Activated CD4-positive, alpha-beta memory T cell treated with anti-CD3 and anti-CD28 coated beads for 36 hours (primary cell): ENCODE measurements at regions not wholly inside any gene's neighbourhood (a gene's known extent, or its start where the extent isn't known, plus 50 kb on each side); places are given as distances from the start of the nearest gene placed in this dataset.
"Not testable (repeated sequence)": the region's sequence is repeated elsewhere in the genome, so short reads cannot be mapped to it uniquely, and the experiment has no call there.

Source experiments
- CTCF ChIA-PET: fragments of 350-600 bp; sonication (Branson Sonifier 250); formaldehyde crosslinking; loops from one replicate; lab custom pipeline; 2021; ENCODE audit warnings: antibody characterized with exemption, inconsistent platforms; lab: Charles Lee
- POLR2A ChIA-PET: fragments of 350-600 bp; sonication (Branson Sonifier 250); formaldehyde crosslinking; loops from one replicate; lab custom pipeline; 2021; ENCODE audit warnings: antibody characterized with exemption; lab: Charles Lee
- DNase-seq: peaks from one replicate; pipeline ENCODE4 v3.0.0-alpha.2; 2020
- H3K27ac Mint-ChIP-seq: one replicate; pipeline ENCODE4 v1.8.0; 2021; ENCODE audit warnings: mixed read lengths
- H3K27me3 Mint-ChIP-seq: one replicate; pipeline ENCODE4 v1.8.0; 2021; ENCODE audit warnings: mixed read lengths
- H3K36me3 Mint-ChIP-seq: one replicate; pipeline ENCODE4 v1.8.0; 2021; ENCODE audit warnings: mixed read lengths
- H3K4me1 Mint-ChIP-seq: one replicate; pipeline ENCODE4 v1.8.0; 2021; ENCODE audit warnings: low read depth, mixed read lengths
- H3K4me3 Mint-ChIP-seq: one replicate; pipeline ENCODE4 v1.8.0; 2021; ENCODE audit warnings: mild to moderate bottlenecking, mixed read lengths
- H3K9me3 Mint-ChIP-seq: one replicate; pipeline ENCODE4 v1.8.0; 2021; ENCODE audit warnings: mixed read lengths
- intact Hi-C: fragments of 100-400 bp; cut with micrococcal nuclease; formaldehyde crosslinking; loops from one replicate; pipeline ENCODE4 v1.15.1; 2023

- POLR2A ChIA-PET, result no interaction called here
- Mint-ChIP-seq H3K36me3 (no peaks in the 10 kb centered on the region), H3K27me3 (no peaks in the 10 kb centered on the region)
These were observed 409.4 kb upstream of the ADGRB3 start for GRCh38 chr6:68225729-68226128.

GRCh38 chr6:68211242-68211795, 423.8 kb upstream of the ADGRB3 start:
- Mint-ChIP-seq H3K4me1 (no peaks in the 10 kb centered on the region), H3K36me3 (no peaks in the 10 kb centered on the region), H3K27me3 (no peaks in the 10 kb centered on the region), H3K27ac (no peak overlapping the region), H3K4me3 (no peak overlapping the region), H3K9me3 (peaks cover 31% of the 10 kb centered on the region)
- intact Hi-C loops, result no loop called here
- CTCF ChIA-PET, result no interaction called here
- POLR2A ChIA-PET, result no interaction called here
- DNase-seq, result no peak

More at GRCh38 chr6:68225729-68226128, 409.4 kb upstream of the ADGRB3 start:
- CTCF ChIA-PET, result no interaction called here
- no peak overlapping the region for H3K27ac Mint-ChIP-seq
- intact Hi-C loops, result no loop called here
- peaks cover 6% of the 10 kb centered on the region for H3K9me3 Mint-ChIP-seq
- H3K4me1 Mint-ChIP-seq, result no peaks in the 10 kb centered on the region
- H3K4me3 Mint-ChIP-seq, result no peak overlapping the region
- DNase-seq, result no peak

GRCh38 chr6:68207612-68208011, 427.5 kb upstream of the ADGRB3 start:
- H3K9me3 Mint-ChIP-seq, result peaks cover 18% of the 10 kb centered on the region
- H3K27ac Mint-ChIP-seq, H3K4me1 Mint-ChIP-seq, H3K36me3 Mint-ChIP-seq, H3K4me3 Mint-ChIP-seq, intact Hi-C loops, POLR2A ChIA-PET, CTCF ChIA-PET, DNase-seq, H3K27me3 Mint-ChIP-seq: not testable (repeated sequence)

GRCh38 chr6:68200929-68201328, 434.2 kb upstream of the ADGRB3 start:
- no peaks in the 10 kb centered on the region for H3K36me3 Mint-ChIP-seq
- no peak overlapping the region for H3K27ac Mint-ChIP-seq
- intact Hi-C loops, result no loop called here
- ChIA-PET POLR2A (no interaction called here), CTCF (no interaction called here)
- H3K4me1 Mint-ChIP-seq, result no peaks in the 10 kb centered on the region
- H3K27me3 Mint-ChIP-seq, result no peaks in the 10 kb centered on the region
- H3K4me3 Mint-ChIP-seq, result no peak overlapping the region
- DNase-seq, result no peak
- H3K9me3 Mint-ChIP-seq, result peaks cover 20% of the 10 kb centered on the region

- intact Hi-C loops, result no loop called here
- Mint-ChIP-seq H3K9me3 (peaks cover 17% of the 10 kb centered on the region), H3K27ac (no peak overlapping the region), H3K4me3 (no peak overlapping the region), H3K36me3 (no peaks in the 10 kb centered on the region), H3K27me3 (no peaks in the 10 kb centered on the region), H3K4me1 (no peaks in the 10 kb centered on the region)
- CTCF ChIA-PET, result no interaction called here
- no peak for DNase-seq
- POLR2A ChIA-PET, result no interaction called here
These were observed 437.7 kb upstream of the ADGRB3 start for GRCh38 chr6:68197356-68197755.

- Mint-ChIP-seq H3K27ac (no peak overlapping the region), H3K4me1 (no peaks in the 10 kb centered on the region), H3K27me3 (no peaks in the 10 kb centered on the region), H3K9me3 (peaks cover 17% of the 10 kb centered on the region), H3K36me3 (no peaks in the 10 kb centered on the region), H3K4me3 (no peak overlapping the region)
- DNase-seq, result no peak
- intact Hi-C loops, result no loop called here
- ChIA-PET POLR2A (no interaction called here), CTCF (interaction anchor here (0.5 kb wide), 1 partner anchor 47 kb away, joined by 3 read pairs; no protein-coding TSS in a partner anchor)
These were observed 438.4 kb upstream of the ADGRB3 start for GRCh38 chr6:68196645-68197044.

GRCh38 chr6:68195753-68196152, 439.3 kb upstream of the ADGRB3 start:
- peaks cover 10% of the 10 kb centered on the region for H3K9me3 Mint-ChIP-seq
- H3K4me3 Mint-ChIP-seq, H3K27ac Mint-ChIP-seq, CTCF ChIA-PET, POLR2A ChIA-PET, intact Hi-C loops, DNase-seq, H3K4me1 Mint-ChIP-seq, H3K27me3 Mint-ChIP-seq, H3K36me3 Mint-ChIP-seq: not testable (repeated sequence)

- peaks cover 7% of the 10 kb centered on the region for H3K9me3 Mint-ChIP-seq
- no peaks in the 10 kb centered on the region for H3K27me3 Mint-ChIP-seq
- no peak overlapping the region for H3K4me3 Mint-ChIP-seq
- POLR2A ChIA-PET, result no interaction called here
- no peak for DNase-seq
- CTCF ChIA-PET, result no interaction called here
- intact Hi-C loops, result no loop called here
- no peak overlapping the region for H3K27ac Mint-ChIP-seq
- no peaks in the 10 kb centered on the region for H3K4me1 Mint-ChIP-seq
- H3K36me3 Mint-ChIP-seq, result no peaks in the 10 kb centered on the region
These were observed 440.1 kb upstream of the ADGRB3 start for GRCh38 chr6:68194846-68195478.

- no peaks in the 10 kb centered on the region for H3K27me3 Mint-ChIP-seq
- H3K4me1 Mint-ChIP-seq, result no peaks in the 10 kb centered on the region
- no peaks in the 10 kb centered on the region for H3K36me3 Mint-ChIP-seq
- peaks cover 2% of the 10 kb centered on the region for H3K9me3 Mint-ChIP-seq
- H3K27ac Mint-ChIP-seq, result no peak overlapping the region
- intact Hi-C loops, result no loop called here
- ChIA-PET POLR2A (no interaction called here), CTCF (no interaction called here)
- DNase-seq, result no peak
- no peak overlapping the region for H3K4me3 Mint-ChIP-seq
These were observed 442.1 kb upstream of the ADGRB3 start for GRCh38 chr6:68192988-68193387.

GRCh38 chr6:68189217-68189815, 445.8 kb upstream of the ADGRB3 start:
- no peak for DNase-seq
- Mint-ChIP-seq H3K36me3 (no peaks in the 10 kb centered on the region), H3K4me3 (no peak overlapping the region), H3K4me1 (no peaks in the 10 kb centered on the region), H3K9me3 (no peaks in the 10 kb centered on the region), H3K27ac (no peak overlapping the region), H3K27me3 (no peaks in the 10 kb centered on the region)
- ChIA-PET POLR2A (no interaction called here), CTCF (no interaction called here)
- intact Hi-C loops, result no loop called here

- POLR2A ChIA-PET, result no interaction called here
- no peak overlapping the region for H3K27ac Mint-ChIP-seq
- CTCF ChIA-PET, result no interaction called here
- no peaks in the 10 kb centered on the region for H3K27me3 Mint-ChIP-seq
- intact Hi-C loops, result no loop called here
- peaks cover 2% of the 10 kb centered on the region for H3K9me3 Mint-ChIP-seq
- no peaks in the 10 kb centered on the region for H3K36me3 Mint-ChIP-seq
- H3K4me3 Mint-ChIP-seq, result no peak overlapping the region
- DNase-seq, result no peak
- H3K4me1 Mint-ChIP-seq, result no peaks in the 10 kb centered on the region
These were observed 448.2 kb upstream of the ADGRB3 start for GRCh38 chr6:68186870-68187269.

GRCh38 chr6:68182386-68182785, 452.7 kb upstream of the ADGRB3 start:
- no peaks in the 10 kb centered on the region for H3K27me3 Mint-ChIP-seq
- POLR2A ChIA-PET, result no interaction called here

GRCh38 chr6:68181027-68181426, 454.1 kb upstream of the ADGRB3 start:
- POLR2A ChIA-PET, intact Hi-C loops, H3K4me3 Mint-ChIP-seq, H3K36me3 Mint-ChIP-seq, H3K9me3 Mint-ChIP-seq, H3K27ac Mint-ChIP-seq, CTCF ChIA-PET, H3K27me3 Mint-ChIP-seq, H3K4me1 Mint-ChIP-seq, DNase-seq: not testable (repeated sequence)

More at GRCh38 chr6:68182386-68182785, 452.7 kb upstream of the ADGRB3 start:
- H3K4me3 Mint-ChIP-seq, result no peak overlapping the region
- H3K27ac Mint-ChIP-seq, result no peak overlapping the region
- no peaks in the 10 kb centered on the region for H3K4me1 Mint-ChIP-seq
- no peak for DNase-seq
- peaks cover 2% of the 10 kb centered on the region for H3K9me3 Mint-ChIP-seq
- intact Hi-C loops, result no loop called here
- H3K36me3 Mint-ChIP-seq, result no peaks in the 10 kb centered on the region
- CTCF ChIA-PET, result no interaction called here
